GM18511 (cell line): ENCODE measurements at regions not wholly inside any gene's neighbourhood (a gene's known extent, or its start where the extent isn't known, plus 50 kb on each side); places are given as distances from the start of the nearest gene placed in this dataset.
A peak's percentile ranks its signal among the peaks of the same experiment; 100 is the strongest.

Experiments
- ATAC-seq: cut with Tn5 transposase; IDR thresholded peaks from one replicate; pipeline ENCODE4 v1.9.1; 2021; ENCODE audit warnings: mild to moderate bottlenecking, moderate library complexity; ENCODE audit not compliant: unreplicated experiment

DNA sequence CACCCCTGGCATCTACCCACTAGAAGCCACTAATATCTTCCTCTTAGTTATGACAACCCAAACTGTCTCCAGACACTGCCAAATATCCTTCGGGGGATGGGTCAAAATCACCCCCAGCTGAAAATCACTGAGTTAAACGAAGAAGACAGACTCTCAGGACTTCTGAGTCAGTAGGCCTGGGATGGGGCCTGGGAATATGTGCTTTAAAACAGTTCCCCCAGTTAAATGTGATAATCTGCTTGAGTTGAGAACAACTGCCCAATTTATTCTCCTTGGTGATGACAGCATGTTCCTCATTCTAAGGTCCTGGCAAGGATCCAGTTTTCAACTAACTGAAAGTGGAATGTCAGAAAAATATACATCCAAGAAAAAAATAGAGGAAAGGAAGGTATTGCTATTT, 52.4 kb downstream of the CBLL2 start:
- no peak for ATAC-seq

DNA sequence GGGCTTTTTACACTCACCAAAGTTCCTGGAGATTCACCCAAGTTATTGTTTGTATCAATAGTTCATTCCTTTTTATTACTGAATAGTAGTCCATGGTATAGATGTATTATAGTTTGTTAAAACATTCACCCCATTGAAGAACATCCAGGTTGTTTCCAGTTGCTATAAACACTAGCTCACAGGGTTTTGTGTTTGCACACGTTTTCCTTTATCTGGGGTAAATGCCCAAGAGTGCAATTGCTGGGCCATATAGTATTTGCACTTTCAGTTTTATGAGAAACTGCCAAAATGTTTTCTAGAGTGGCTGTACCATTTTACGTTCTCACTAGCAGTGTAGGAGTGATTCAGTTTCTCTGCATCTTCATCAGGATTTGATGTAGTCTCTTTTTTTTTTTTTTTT, 57.1 kb downstream of the CBLL2 start:
- ATAC-seq, result no peak

DNA sequence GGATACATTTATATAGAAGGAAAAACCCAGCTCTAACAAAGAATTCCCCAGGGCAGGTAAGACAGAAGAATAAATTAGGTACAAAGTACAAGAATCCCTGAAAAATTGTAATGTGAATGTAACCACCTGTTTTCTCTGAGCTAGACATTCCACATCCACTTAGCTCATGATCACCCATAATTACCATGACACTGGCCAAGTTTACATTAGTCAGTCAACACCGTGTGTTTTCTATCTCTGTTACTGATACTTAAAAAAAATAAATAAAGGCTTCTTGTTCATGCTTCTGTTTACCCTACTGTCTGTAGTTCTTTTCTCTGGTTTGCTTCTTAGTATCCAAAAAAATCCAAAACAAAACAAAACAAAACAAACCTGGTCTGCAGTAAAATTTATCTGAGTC, 66.0 kb downstream of the CBLL2 start:
- no peak for ATAC-seq

DNA sequence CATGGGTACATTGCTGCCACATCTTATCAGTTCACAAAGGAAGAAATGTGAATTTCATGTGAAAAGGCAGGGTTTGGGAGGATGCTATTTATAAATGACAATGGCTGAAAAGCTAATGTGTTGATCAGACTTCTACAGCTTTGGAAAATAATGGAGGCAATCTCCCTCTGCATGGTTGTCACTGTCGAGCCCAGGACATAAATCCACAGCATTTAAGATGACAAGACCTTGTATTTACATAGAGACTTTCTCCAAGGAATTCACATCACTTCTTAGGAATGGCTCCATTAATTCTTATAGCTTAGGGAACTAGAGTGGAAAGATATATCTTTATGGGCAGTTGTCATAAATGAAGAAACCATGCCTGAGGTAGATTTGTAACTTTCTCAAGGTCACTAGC, 66.7 kb downstream of the CBLL2 start:
- ATAC-seq, result no peak

DNA sequence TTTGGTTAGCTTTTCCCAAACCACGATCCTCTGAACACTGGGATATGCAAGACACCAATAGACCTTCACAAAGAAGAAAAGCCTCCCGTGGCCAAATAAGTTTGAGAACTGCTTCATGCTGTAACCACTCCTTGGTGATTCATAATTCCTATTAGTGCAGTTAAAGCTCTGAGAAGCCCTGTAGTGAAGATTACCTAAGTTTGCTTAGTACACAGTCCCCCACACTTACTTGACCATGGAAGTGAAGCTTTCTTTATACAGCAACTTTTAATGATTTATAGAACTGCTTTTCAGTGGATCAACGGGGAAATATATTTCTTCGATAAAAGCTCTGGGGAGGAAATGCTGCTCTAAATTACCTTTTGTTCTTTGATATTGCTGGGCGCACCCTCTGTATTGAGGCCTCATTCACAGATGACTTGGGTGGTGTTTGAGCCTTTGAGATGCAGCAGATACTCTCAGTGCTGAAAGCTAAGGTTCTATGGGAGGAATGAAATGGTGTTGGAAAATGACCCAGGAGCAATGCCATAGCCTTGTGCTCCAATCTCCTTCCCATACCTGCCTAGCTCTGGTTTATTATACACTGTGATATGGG, 67.4 kb downstream of the CBLL2 start:
- ATAC-seq, result no peak

DNA sequence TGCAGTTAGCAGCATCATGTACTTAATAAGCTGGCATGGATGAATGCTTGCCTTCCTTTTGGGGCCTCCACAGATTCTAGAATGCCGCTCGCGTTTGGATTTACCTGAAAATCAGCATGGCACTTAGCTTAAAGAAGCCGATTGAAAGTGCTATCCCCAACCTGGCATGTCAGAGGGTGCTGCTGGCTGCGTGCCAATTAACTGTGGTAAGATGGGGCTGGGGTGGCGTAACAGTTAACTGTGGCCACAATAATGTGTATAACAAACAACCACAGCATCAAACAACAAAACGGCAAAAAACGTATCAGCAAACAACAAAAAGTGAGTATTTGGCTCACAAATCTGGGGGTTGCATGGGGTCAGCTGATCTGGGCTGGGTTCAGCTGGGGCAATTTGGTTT, 70.5 kb downstream of the CBLL2 start:
- no peak for ATAC-seq

DNA sequence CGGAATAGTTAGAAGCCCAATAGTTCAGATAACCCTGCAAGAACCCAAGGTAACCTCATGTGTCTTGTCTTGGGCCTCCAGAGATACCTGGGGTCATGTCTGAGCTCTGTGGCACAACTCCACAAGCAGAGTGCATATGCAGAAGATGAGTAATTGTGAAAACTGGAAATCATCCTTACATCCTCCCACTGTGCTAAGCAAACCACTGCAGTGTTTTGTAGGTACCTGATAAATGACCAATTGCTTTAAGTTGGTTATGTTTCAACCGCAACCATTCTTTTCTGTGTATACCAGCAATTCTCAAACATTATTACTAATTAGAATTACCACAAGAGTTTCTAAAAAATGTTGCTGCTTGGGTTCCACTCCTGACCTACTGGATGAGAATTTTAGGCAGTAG, 73.2 kb downstream of the CBLL2 start:
- peak; percentile 75 for ATAC-seq

DNA sequence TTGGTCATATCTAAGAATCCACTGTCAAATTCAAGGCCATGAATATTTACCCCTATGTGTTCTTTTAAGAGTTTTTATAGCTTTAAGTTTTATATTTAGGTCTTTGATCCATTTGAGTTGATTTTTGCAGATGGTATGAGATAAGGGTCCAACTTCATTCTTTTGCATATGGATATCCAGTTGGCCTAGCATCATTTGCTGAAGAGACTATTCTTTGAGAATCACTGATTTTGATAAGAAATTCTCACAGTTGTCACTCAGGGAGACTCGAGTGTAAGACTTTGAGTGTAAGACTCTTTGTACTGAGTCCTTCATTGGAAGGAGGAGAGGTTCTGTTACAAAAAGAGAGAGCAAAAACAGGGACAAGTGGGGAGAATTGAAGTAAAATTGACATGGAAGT, 74.8 kb downstream of the CBLL2 start:
- no peak for ATAC-seq

DNA sequence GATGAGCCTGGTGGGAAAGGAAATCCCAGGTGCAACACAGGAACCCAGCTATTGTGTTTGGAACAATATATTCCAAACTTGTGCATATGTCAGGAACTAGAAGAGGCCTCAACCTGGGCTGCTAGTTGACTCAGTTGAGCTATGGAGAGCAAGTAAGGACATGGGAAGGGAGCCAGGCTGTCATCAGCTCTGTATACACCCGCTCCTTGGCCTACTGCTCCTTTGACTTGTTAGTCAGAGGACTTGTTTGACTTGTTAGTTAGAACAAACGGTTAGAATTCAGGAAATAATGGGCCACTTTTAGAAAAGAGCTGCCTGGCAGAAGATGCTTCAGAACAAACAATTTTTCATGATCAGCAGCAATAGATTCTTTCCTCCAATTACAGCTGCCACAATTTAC, 76.4 kb downstream of the CBLL2 start:
- ATAC-seq, result no peak

DNA sequence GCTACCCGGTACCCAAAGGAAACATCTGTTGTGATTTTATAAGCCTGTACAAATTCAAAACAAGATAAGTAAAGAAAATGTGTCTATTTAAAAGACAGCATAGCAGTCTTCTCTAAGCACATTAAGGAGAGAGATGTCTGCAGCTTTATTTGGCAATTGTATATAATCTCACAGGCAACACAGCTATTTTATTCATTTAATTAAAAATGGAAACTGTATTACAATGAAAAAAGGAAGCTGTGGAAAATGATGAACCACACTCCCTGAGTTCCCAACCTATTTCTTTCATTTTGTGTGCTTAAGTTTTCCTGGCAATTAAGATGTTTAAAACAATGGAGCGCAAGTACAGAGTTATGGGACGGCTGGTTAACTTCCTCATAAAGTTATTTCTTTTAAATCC, 78.4 kb downstream of the CBLL2 start:
- no peak for ATAC-seq

DNA sequence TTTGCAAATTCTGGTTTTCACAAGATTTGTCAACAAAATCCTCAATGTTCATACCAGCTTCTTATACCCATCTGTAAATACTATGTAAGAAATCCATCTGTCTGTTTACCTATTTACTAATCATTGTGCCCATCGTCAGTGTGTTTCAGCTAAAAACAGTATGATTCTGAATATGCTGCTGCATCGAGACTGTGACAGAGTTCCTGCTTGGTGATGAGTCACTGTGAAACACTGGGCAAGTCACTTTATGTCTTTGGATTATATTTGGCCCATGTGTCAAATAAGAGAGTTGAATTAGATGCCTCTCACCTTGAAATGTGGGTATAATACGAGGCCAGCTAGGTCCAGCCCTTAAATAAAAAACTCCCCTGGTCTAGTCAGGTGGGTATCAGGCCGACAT, 79.3 kb downstream of the CBLL2 start:
- no peak for ATAC-seq

DNA sequence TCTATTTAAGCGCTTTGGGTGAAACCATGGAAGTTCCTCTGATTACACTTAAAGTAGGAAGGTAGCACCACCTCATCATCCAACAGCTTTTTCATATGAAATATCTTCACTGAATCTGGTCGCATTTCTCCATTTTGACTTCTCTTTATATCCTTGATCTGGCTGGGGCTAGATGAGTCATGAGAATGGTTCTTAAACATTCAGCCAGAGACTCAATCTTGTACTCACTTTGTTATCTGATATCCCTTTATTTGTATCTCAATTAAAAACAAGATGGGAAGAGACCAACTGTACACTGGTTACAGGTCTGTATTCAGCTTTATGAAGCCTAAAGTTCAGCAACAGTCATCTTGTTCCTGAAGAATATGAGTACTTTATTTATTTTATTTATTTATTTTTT, 84.9 kb downstream of the CBLL2 start:
- ATAC-seq, result no peak

DNA sequence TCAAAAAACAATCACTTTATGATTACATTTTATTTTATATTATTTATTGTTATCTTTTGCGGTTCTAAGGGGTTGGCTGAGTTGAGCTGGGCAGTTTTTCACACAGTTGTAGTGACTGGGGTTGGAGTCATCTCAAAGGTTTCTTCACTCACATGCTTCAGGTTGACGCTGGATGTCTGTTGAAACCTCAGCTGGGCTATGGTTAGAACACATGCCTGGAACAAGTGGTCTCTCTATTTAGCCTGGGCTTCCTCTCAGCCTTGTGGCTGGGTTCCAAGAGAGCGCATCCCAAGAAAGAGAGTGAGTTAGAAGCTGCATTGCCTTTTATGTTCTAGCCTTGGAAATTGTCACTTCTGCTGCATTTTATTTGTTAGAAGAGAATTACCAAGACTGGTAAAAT, 87.4 kb downstream of the CBLL2 start:
- ATAC-seq, result no peak

DNA sequence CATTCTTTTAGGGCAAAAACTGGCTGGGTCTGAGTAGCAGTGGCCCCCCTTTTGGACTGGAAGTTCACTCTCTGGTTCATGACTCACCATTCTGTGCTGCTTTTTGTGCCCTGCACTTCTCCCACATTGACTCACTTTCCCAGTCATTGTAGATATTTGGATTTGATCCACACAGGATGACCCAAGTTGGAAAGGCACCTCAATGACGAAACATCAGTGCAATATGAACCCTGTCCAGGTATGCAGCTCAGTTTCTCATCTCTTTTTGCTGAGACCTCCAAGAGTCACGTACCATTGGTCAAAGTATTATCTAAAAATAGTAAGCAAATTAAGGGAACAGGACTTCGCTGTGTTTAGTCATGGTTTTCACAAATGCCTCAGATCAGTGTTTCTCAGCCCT, 92.7 kb downstream of the CBLL2 start:
- no peak for ATAC-seq

DNA sequence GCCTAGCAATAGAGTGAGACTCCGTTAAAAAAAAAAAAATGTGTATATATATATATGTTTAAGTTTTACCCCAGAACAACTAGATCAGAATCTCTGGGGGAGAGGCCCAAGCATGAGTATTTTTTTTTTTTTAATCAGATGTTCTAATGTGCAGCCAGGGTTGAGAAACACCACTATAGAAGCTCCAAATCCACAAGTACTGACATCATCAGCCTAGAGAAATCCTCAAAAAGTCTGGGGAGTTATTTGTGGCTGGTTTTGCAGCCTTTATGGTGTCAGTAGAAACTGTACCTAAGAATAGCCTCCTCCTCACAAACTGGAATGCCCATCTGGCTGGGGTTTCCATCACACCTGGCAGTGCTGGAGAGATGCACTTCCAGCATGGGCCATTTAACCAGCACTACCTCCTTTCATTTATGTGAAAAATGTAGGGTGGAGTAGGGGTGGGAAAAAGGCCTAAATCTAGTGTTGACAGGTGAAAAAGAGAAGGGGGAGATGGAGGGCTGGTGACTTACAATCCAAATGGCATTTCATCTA, 93.5 kb downstream of the CBLL2 start:
- no peak for ATAC-seq

DNA sequence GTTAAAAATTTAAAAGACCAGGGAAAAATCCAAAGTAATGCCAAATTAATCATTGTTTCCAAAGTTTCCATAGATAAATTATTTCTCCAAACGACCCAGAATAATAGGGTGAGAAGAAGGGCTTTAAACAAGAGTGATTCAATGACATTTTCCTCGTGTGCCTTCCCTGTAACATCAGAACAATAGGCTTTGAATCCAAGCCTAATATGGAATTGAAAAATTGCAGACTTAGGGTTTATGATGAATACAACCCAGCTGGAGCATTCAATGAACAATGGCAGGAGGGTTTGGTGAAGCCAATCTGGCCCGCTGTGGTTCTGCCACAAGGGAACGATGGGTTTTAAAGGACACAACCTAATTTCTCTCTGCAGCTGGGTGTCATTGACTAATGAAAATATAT, 94.2 kb downstream of the CBLL2 start:
- no peak for ATAC-seq

DNA sequence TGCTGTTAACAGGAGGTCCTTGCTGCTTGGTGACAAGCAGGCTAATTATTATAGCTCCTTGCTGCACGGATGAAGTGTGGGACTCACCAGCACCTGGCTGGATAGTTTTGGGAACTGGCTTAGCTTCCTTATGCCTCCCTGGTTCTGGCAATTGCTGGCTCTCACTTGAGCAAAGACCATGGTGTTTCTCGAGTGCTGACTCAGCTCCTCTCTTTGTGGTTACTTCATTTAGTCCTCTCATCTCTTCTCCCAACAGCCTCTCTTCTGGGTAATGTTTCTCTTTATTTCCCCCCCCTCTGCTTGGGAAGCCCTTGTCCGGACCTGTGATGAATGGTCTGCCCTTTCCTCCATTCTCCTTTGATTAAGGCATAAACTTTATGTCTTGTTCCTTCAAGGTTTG, 100.4 kb downstream of the CBLL2 start:
- ATAC-seq, result no peak

DNA sequence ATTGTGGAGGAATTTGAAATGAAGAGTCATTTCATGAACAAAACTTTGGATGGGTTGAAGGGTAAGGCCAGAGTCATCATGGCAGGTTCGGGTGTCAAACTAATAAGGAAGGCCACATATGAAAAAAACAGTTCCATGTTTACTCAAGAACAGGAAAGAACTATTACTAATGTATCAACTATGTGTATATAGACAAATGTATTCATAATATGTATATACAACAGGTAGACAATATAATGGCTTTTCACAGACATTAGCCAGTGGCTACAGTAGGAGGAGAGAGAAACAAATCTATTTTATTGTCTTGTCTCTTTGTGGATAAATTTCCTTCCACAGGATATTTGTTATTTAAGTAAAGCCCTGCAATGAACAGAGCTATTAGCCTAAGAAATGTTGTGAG, 101.1 kb downstream of the CBLL2 start:
- ATAC-seq, result no peak

DNA sequence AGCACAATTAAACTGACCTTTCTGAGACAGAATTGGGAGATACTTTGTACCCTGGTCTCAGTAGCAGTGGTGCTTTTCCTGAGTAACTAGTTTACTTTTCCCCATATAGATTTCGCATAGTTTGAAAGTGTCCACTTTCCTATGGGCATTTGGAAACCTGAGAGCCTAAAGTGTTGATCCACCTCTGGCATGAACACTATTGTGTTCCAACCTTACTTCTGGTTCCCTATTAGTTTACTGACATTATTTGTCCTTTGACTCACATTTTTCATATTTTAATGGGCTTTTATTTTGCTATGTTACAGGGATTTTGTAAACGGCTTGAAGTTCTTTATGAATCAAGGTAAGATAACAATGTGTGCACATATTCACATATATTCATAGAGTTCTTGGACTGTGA, 103.7 kb downstream of the CBLL2 start:
- ATAC-seq, result no peak

DNA sequence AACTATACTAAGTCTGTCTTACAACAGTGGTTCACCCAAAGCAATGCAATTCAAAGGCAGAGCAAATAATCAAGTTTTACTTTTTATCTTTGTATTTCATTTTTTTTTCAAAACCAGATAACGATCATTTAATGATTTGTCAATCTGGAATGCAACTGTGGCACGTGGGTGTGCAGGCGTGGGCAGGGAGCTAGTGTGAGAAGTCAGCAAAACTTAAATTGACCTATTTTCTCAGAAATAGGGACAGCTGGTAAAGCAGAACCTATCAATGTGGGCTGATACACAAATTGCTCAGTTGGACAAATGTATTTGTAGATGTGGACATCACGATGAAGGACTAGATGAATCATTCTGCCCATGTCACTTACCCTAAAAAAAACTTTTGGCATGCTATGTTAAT, 105.6 kb downstream of the CBLL2 start:
- ATAC-seq, result no peak

DNA sequence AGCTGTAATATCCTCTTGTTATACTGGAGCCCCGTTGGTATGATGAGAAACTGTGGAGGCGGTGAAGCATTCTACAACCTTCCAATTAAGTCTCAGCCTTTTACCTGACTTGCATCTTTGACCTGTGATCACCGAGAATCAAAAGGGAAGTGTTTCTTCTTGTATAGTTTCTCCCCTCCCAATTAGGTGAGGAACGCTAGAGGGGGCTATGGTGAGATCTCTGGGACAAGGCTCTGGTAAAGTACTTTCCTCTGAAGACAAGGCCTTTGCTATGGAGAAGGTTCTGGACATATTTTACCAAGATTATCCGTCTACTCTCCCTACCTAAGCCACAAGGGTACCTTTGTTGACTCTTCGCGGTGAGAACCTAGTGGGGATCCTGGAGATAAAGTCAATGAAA, 111.3 kb downstream of the CBLL2 start:
- no peak for ATAC-seq

DNA sequence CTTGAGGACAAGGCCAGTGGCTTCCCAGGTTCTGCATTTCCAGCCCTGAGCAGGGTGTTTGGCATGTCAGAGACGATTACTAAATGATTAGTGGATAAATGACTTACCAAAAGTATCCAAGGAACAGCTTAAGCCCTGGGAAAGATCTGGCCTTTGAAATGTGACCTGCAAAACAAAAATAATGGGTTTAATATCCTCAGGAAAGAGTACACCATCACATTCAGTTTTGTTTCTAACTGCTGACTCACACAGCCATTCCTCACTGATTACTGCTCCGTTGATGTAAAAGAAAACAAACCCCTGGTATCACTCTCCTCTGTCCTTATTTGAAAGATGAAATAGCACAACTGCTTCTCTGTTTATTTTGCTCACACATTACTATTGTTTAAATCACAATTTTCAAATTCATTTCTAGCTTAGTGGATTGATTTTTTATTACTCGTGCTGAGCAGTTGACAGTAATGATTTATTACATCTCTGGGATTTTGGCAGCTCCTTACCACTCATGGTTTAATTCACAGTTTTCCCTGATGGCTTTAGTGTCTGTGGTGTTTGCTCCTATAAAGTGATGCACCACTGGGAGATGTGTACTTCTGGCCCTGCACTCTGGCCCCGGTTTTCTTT, 117.0 kb downstream of the CBLL2 start:
- ATAC-seq, result no peak
